Stimulated activated CD4-positive, alpha-beta T cell treated with anti-CD3 and anti-CD28 coated beads, TNF-alpha, amount 100 ng/mL, for 24 hours (primary cell): ENCODE measurements at regions not wholly inside any gene's neighbourhood (a gene's known extent, or its start where the extent isn't known, plus 50 kb on each side); places are given as distances from the start of the nearest gene placed in this dataset.
"Not testable (repeated sequence)": the region's sequence is repeated elsewhere in the genome, so short reads cannot be mapped to it uniquely, and the experiment has no call there.

Source experiments
- DNase-seq, 3 experiments: peaks; one replicate each; pipeline ENCODE4 v3.0.0-alpha.2; 2020; ENCODE audit warnings: low read depth in 3 of 3

DNA sequence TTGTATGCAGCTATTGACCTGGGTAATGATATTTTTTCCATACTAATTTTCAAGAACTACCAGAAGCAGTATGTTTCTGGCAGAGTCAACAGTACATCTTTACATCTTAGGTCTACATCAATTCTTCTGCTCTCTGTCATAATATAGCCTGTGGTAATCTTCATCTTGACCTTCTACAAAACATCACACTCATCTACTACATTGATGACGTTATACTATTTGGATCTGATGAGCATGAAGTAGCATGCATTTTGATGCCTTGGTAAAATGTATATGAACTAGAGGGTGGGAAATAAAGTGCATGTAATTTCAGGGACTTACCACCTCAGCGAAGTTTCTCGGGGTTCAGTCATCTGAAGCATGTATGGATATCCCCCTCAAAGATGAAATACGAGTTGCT is 629.7 kb upstream of the SGCD start:
- DNase-seq, result no peak

- DNase-seq, result no peak
Measured at GRCh38 chr5:155699385-155699784, 627.6 kb upstream of the SGCD start.

- DNase-seq, result no peak
Measured at GRCh38 chr5:155700333-155700732, 626.6 kb upstream of the SGCD start.

GRCh38 chr5:155711882-155712281 is 615.1 kb upstream of the SGCD start:
- no peak for DNase-seq

- not testable (repeated sequence) for DNase-seq
Measured at GRCh38 chr5:155714435-155714834, 612.5 kb upstream of the SGCD start.

- DNase-seq, result no peak
Measured at GRCh38 chr5:155726267-155726666, 600.7 kb upstream of the SGCD start.

DNA sequence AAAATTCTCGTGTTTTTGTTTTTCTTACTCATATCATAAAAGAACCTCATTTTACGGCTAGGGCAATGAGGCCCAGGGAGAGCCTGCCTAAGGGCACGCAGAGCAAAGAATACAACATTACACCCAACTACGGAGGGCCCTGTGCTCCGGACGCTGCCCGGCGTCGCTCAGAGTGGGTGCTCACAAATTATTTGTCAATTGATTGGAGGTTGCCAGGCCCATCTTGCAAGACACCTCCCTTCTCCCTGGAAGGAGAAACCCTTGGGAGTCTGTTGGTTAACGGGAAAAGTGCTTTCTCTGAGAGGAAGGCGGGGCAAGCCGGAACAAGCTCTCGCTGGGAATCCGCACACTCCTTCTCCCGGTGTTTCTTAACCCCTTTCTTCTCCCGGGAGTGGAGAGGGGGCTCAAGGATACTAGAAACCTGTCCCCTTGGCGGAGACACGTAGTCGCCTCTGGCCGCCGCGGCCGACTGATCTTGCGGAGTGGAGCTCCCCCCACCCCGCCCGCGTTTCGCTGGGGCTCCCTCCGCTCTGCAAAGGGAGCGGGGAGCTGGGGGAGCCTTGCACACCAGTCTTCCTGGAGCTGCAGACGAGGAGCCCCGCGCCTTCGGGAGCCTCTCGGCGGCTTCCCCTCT is 599.3 kb upstream of the SGCD start:
- DNase-seq, result no peak

DNA sequence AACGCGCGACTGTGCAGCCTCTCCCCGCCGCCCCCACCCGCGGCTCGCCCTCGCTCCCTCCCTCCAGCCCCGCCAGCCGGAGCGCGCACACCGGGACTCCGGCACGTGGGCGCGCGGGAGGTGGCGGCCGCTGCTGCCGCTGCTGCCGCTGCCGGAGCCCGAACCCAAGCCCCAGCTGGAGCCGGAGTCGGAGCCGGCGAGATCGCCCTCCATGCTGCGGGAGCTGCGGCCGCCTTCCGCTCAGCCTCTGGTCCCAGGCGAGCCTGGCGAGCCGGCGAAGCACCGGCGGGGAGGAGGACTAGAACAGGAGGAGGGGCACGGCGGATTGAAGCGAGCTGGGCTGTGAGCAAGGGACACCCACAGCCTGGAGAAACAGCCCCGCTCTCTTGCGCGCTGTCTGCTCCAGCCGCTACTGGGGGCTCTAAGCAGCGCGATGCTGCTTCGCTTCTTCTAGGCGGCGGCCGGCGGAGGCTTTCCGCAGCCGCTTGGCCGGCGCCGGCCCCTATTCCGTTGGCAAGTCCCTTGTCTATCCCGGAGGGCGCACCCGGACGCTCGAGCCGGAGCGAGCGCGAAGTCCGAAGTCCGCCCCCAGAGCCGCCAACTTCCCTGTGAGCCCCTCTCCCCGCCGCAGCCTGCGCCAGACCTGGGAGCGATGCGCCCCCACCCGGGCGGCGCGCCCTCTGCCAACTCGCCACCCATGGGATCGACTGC is 598.7 kb upstream of the SGCD start:
- DNase-seq, result no peak

GRCh38 chr5:155728857-155729683 is 597.9 kb upstream of the SGCD start:
- no peak for DNase-seq

DNA sequence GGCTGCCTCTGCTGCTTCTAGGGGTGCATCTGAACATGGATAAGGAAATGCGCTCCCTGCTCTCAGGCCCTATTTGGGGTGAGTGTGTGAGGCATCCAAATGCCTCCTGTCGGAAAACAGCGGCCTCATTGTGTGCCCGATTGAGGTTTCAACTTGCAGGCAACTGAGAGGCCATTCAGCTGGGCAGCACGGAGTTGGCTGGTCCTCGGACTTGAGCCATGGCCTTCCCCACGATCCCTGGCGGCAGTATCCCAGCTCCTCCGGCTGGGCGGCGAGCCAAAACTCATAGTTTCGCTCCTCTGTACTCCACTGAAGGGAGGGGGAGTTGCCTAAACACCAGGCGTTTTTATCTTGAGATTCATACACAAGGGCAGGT is 597.3 kb upstream of the SGCD start:
- no peak for DNase-seq

DNA sequence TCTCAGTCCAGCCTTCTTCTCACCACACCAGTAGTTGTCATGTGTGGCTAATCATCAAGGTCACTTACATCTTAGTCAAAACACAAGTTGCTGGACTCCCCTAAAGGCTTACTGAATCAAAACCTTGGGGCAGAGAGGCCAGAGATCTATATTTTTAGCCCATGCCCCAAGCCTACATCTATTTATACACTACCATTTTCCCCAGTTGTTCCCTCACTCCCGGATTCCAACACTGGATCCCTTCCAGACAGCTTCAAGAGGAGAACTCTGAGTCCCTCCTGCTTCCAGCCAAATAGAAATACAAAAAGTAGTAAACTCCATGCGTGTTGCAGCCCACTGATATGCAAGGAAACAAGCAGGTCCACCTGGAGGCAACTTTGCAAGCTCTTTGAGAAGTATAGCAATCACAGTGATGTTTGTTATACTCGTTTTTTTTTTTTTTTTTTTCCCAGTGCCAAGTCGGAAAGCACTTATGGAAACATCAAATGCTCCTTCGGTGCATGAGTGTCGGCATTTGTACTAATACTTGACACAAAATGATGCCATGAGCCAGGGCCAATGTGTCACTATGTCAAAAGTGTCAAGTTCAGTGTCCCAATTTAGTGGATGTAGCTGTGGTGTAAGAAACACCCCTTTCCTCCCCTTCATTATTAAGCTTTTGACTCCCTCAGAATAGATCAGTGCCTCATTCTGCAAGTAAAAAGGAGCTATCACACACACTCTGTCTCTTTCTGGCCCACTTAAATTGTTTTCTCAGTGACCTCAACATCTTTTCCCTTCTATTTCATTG is 594.2 kb upstream of the SGCD start:
- no peak for DNase-seq

DNA sequence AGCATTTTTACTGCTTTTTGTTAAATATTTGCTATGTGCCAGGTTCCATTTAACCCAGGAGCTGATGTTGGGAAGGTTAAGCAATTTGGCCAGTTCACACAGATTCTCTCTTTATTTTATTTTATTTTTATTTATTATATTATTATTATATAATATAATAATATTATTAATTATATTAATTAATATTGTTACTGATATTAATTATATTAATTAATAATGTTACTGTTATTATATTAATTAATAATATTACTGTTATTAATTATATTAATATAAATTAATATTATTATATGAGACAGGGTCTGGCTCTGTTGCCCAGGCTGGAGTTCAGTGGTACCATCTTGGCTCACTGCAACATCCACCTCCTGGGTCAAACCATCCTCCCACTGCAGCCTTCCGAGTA is 593.0 kb upstream of the SGCD start:
- DNase-seq, result no peak

DNA sequence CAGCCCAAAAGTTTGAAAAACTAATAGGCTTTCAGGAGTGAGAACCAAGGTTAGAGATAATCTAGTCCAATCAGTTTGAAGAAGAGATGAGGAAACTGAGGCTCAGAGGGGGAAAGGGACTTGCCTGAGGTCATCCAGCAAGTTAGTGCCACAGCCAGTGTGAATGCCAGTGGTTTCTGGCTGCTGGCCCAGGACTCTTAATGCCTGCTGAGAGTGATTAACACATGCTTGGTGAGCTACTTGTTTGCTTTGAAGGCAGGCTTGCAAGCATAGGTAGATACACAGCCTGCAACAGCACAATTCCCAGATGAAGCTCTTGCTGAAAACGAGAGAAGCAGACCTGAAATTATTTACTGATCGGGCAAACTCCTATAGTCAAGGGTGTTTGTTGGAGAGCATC is 591.6 kb upstream of the SGCD start:
- no peak for DNase-seq

DNA sequence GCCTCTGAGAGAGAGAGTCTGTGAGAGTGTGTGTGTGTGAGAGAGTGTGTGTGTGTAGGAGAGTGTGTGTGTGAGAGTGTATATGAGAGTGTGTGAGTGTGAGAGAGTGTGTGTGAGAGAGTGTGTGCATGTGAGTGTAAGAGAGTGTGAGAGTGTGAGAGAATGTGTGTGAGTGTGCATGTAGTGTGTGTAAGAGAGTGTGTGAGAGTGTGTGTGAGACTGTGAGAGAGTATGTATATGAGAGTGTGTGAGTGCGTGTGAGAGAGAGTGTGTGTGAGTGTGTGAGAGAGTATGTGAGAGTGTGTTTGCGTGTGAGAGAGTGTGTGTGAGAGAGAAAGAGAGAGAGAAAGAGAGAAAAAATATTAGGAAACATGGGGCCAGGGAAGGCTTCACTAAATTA is 588.3 kb upstream of the SGCD start:
- DNase-seq, result no peak

GRCh38 chr5:155746367-155747038 is 580.5 kb upstream of the SGCD start:
- no peak for DNase-seq

GRCh38 chr5:155750101-155750500 is 576.9 kb upstream of the SGCD start:
- no peak for DNase-seq

GRCh38 chr5:155750571-155750970 is 576.4 kb upstream of the SGCD start:
- no peak for DNase-seq

DNA sequence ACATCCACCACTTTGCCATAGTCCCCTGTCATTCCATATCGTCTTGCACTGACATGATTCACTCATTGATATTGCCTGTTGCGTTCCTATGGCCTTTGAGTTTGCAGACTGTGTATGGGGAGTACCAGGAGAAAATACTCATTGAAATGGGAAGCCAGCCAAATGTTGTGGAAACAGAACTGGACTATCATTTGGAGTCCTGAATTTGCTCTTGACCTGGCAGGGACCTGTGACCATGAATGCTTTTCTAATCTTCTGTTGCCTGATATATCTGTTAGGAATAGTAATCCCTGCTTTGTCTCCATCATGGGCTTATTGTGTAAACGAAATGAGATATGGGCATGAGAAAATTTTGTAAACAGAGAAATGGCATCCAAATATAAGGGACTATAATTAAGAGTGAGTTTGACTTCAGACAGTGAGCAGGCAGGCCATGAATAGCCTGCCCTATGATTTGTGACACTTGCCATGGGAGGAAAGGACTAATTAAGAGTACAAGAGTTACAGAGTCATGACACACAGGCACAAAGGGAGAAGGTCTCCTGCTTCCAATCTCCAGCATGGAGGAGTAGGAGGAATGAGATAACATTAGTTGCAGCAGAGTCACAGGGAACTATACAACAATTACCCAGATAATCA is 572.9 kb upstream of the SGCD start:
- DNase-seq, result no peak

DNA sequence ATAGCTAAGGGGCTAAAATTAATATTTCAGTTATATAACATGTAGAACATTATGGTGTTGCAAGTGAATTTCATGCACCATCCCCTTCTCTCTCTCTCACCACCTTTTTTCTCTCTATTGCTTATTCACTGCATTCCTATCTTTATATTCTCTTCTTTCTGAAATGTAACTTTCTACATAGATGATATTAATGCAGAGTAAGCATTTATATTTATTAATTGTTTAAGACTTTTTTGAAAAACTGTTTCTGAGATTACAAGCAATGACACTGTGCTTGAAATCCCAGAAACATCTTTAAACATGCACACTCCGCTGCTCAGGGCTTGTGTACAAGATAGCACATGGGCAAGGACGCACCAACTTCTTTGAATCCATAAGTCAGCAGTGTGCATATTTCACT is 567.7 kb upstream of the SGCD start:
- DNase-seq, result no peak

DNA sequence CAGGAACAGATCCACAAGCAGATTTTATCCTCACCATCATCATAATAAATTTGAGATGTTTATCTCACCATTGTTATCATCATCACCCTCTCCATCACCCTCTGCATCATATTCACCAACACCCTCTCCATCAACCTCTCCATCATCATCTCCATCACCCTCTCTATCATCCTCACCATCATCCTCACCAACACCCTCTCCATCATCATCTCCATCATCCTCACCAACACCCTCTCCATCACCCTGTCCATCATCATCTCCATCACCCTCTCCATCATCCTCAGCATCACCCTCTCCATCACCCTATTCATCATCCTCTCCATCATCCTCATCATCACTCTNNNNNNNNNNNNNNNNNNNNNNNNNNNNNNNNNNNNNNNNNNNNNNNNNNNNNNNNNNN is 567.0 kb upstream of the SGCD start:
- no peak for DNase-seq

- DNase-seq, result no peak
Measured at GRCh38 chr5:155761502-155761901, 565.5 kb upstream of the SGCD start.
